22Rv1 (cell line): ENCODE measurements at regions not wholly inside any gene's neighbourhood (a gene's known extent, or its start where the extent isn't known, plus 50 kb on each side); places are given as distances from the start of the nearest gene placed in this dataset.

Experiments used
- H3K27ac ChIP-seq: fragments of 450-650 bp; 2 replicates; pipeline ENCODE4 v1.5.1; 2017
- ZFX ChIP-seq: fragments of 450-650 bp; IDR thresholded peaks from 2 replicates; pipeline ENCODE4 v1.6.1; 2017; ENCODE audit warnings: antibody characterized with exemption, borderline replicate concordance
- TF ChIP-seq, protein P1 (sequence below): fragments of 450-650 bp; IDR thresholded peaks from 2 replicates; pipeline ENCODE4 v1.5.1; 2017; ENCODE audit warnings: mild to moderate bottlenecking

DNA sequence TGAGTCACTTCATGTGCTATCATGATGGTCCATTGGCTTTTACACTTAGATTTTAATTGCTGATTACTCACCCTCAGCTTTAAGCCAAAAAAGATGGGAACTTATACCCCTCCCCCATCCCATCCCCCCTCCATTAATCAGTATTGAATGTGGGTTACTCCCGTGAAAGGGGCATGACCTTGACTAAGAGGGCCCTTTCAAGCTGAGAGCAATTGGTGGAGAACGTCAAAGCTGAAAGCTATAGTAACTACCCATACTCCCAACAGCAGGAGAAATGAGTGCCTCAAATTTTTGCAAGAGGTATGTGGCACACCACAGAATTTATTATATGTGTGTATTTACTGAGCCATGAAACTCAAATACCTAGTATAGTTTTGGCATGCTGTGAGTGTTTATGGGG is 99.7 kb upstream of the CDH8 start:
- TF ChIP-seq ZFX, result no peak
- TF ChIP-seq, protein P1, sequence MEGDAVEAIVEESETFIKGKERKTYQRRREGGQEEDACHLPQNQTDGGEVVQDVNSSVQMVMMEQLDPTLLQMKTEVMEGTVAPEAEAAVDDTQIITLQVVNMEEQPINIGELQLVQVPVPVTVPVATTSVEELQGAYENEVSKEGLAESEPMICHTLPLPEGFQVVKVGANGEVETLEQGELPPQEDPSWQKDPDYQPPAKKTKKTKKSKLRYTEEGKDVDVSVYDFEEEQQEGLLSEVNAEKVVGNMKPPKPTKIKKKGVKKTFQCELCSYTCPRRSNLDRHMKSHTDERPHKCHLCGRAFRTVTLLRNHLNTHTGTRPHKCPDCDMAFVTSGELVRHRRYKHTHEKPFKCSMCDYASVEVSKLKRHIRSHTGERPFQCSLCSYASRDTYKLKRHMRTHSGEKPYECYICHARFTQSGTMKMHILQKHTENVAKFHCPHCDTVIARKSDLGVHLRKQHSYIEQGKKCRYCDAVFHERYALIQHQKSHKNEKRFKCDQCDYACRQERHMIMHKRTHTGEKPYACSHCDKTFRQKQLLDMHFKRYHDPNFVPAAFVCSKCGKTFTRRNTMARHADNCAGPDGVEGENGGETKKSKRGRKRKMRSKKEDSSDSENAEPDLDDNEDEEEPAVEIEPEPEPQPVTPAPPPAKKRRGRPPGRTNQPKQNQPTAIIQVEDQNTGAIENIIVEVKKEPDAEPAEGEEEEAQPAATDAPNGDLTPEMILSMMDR, result no peak
- no peak overlapping the region for H3K27ac ChIP-seq

DNA sequence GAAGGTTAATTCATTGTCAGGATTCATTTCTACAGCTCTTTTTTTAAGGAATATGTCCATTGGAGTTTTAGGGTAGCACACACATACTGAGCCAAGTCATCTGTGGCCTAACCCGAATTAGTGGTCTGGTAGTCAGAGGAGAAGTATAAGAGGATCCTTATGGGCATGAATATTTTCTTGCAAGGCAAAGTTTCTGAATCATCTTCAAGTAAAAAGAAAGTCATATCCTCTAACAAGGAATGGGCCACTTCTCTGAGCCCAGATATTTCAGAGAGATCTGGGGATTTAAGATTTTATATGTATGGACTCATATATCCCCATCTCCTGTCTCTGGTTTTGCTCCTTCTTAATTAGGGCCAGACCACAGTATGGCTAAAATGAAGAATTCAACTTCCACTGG is 99.2 kb upstream of the CDH8 start:
- H3K27ac ChIP-seq, result no peak overlapping the region
- no peak for TF ChIP-seq ZFX
- TF ChIP-seq, protein P1, result no peak

DNA sequence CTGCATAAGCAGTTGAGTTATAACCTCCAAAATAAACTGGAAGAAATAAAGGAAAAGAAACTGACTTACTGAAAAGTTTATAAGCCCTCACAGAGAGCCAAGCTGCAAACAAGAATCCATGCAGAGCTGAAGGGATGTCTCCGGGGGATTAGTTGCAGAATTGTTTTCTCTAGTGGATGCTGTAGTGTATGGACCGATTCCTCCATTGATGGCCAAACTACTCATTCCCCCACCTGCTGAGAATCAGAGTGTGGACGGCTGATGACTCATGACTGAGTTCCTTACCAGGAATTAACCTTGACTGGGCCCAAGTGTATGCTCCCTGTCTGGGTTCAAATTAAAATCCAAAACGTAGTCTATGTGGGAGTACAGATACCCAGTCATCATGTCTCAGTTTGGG is 93.9 kb upstream of the CDH8 start:
- TF ChIP-seq ZFX, result no peak
- TF ChIP-seq, protein P1, result no peak
- H3K27ac ChIP-seq, result no peak overlapping the region

DNA sequence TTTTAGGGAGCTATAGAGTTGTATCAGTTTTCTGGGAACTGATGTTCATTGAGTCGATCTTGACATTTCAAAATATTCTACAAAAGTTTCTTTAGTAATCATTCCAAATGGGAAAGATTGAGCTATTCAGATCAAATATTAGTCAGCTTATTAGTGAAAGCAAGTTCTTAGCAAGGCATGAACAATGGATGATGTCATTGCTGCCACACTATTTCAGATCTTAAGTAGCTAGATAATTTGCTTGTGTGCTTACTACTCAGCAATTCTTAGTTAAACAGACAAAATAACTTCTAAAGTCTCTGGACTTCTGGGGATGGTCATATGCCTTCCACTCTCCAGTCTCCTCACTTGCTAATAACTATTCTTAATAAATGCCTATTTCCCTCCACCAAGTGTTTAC is 69.0 kb upstream of the CDH8 start:
- no peak for TF ChIP-seq ZFX
- TF ChIP-seq, protein P1, result no peak

DNA sequence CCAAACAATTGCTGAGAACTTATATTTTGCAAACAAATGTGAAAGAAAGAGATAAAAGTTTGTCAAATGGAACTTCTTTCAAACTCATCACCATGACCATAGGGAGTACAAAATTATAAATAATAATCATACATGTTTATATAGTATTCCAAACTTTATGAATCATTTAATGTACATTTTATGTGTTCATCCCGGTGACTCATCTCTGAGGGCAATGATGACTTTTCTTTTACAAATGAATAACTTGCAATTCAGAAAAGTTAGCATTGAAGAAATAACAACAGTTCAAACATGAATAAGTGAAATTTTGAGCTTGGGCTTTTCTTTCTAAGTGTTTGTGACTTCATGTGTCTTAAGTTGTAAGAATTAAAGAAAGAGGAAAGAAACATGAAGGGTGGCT is 66.3 kb upstream of the CDH8 start:
- no peak overlapping the region for H3K27ac ChIP-seq
- TF ChIP-seq, protein P1, result no peak
- no peak for TF ChIP-seq ZFX

More for the DNA sequence above, 69.0 kb upstream of the CDH8 start:
- H3K27ac ChIP-seq, result no peak overlapping the region

DNA sequence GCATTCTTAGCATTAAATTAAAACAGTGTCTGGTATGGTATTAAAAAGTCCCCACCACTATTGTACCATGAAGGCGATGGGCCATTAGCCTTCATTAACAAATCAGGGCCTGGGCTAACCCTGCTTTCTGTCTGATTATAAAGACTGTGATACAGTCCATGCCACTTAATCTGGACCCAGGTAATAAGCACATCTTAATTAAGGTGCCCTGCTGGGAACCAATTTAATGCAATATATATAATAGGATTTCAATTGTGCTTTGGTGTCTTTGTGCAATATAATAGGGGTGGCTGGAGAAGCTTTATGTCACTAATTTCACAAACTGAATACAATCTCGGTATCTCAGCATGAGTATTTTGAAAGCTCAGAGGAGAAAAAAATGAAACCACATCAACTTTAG is 64.4 kb upstream of the CDH8 start:
- TF ChIP-seq, protein P1, result no peak
- no peak for TF ChIP-seq ZFX

DNA sequence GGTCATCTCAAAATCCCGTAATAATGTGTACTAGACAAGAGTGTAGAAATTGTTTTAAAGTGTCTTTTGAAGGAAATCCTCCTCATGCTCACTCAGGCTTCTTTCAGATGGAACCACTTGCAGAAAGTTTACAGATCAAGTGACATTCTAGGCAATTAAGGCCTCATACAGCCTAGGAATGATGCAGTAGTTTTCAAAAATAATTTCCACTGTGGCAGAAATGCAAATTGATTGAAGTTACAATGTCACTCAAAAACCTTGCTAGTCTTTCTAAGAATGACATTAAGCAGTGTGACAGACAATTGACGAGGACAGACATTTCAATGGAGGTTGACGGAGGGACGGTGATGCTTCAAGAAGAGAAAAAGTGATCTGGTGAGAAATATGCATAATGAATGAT is 53.5 kb upstream of the CDH8 start:
- TF ChIP-seq, protein P1, result no peak
- TF ChIP-seq ZFX, result no peak
- no peak overlapping the region for H3K27ac ChIP-seq

More for the DNA sequence above, 64.4 kb upstream of the CDH8 start:
- H3K27ac ChIP-seq, result no peak overlapping the region
